Endothelial cell of umbilical vein (primary cell): ENCODE measurements at regions not wholly inside any gene's neighbourhood (a gene's known extent, or its start where the extent isn't known, plus 50 kb on each side); places are given as distances from the start of the nearest gene placed in this dataset.

Source experiments
- BruUV-seq: library from RNA; stranded (reverse); fragments of 400-500 nt; replicated peaks from 2 replicates; lab custom pipeline; 2021; lab: Mats Ljungman, UMichigan
- CTCF ChIA-PET: fragments of 300-600, 350-600 bp; sonication (Branson Sonifier 250); formaldehyde crosslinking; loops from one replicate; lab custom pipeline; 2021; ENCODE audit warnings: antibody characterized with exemption, inconsistent platforms; lab: Charles Lee
- POLR2A ChIA-PET: fragments of 300-600, 350-600 bp; sonication (Branson Sonifier 250); formaldehyde crosslinking; loops from one replicate; lab custom pipeline; 2021; ENCODE audit warnings: antibody characterized with exemption, inconsistent platforms; lab: Charles Lee
- DNase-seq: peaks from one replicate; pipeline ENCODE4 v3.0.0-alpha.2; 2011; ENCODE audit warnings: low read depth, low spot score
- FAIRE-seq: peaks from 2 replicates; lab custom pipeline; 2011; peaks lifted over from hg19 to GRCh38; lab: Jason Lieb, UNC
- H2AFZ ChIP-seq: 2 replicates; pipeline ENCODE4 v1.6.0; 2012; ENCODE audit warnings: low read depth, low read length, control low read depth, inconsistent platforms
- H3K27ac ChIP-seq: 2 replicates; pipeline ENCODE4 v1.5.1; 2011; ENCODE audit warnings: low read depth, mild to moderate bottlenecking, control low read depth, low read length, moderate library complexity; ENCODE audit not compliant: insufficient read depth
- H3K27me3 ChIP-seq, 2 experiments: 2 replicates each; pipeline versions ENCODE4 v1.6.0 to v1.6.1; 2011; ENCODE audit warnings: low read length in 2 of 2, mixed read lengths in 1 of 2; ENCODE audit not compliant: control insufficient read depth in 2 of 2, insufficient read depth in 2 of 2
- H3K36me3 ChIP-seq, 2 experiments: 2 replicates in 1 of 2; 3 replicates in 1 of 2; pipeline ENCODE4 v1.5.1; 2011; ENCODE audit warnings: low read length in 2 of 2, mild to moderate bottlenecking in 1 of 2, moderate library complexity in 1 of 2; ENCODE audit not compliant: control insufficient read depth in 2 of 2, insufficient read depth in 2 of 2; ENCODE audit errors: extremely low read depth in 1 of 2
- H3K4me1 ChIP-seq: 3 replicates; pipeline ENCODE4 v1.5.1; 2011; ENCODE audit warnings: mild to moderate bottlenecking, low read length; ENCODE audit not compliant: control insufficient read depth, insufficient read depth; ENCODE audit errors: extremely low read depth
- H3K4me2 ChIP-seq: 2 replicates; pipeline ENCODE4 v1.6.1; 2011; ENCODE audit warnings: low read length, control low read depth, mixed read lengths; ENCODE audit not compliant: insufficient read depth
- H3K4me3 ChIP-seq, 3 experiments: fragments of 200-600 bp in 1 of 3; sonication (generic), shearing (Covaris generic) in 1 of 3; replicated peaks in 1 of 3; 2 replicates each; pipeline ENCODE4 v1.5.1; 2011 to 2016; ENCODE audit warnings: control low read depth in 3 of 3, low read length in 3 of 3, mild to moderate bottlenecking in 2 of 3, inconsistent platforms in 1 of 3, low read depth in 1 of 3, moderate library complexity in 1 of 3; ENCODE audit not compliant: insufficient read depth in 1 of 3
- H3K79me2 ChIP-seq: 2 replicates; pipeline ENCODE4 v1.6.0; 2012; ENCODE audit warnings: low read length, inconsistent platforms; ENCODE audit not compliant: control insufficient read depth, insufficient read depth
- H3K9ac ChIP-seq: replicated peaks from 2 replicates; pipeline ENCODE3; 2011; ENCODE audit warnings: low read length, control low read depth; ENCODE audit not compliant: insufficient read depth; ENCODE audit errors: extremely low read depth
- H3K9me1 ChIP-seq: replicated peaks from 3 replicates; pipeline ENCODE4 v1.6.0; 2011; ENCODE audit warnings: mild to moderate bottlenecking, low read length; ENCODE audit not compliant: control insufficient read depth, insufficient read depth; ENCODE audit errors: extremely low read depth
- H3K9me3 ChIP-seq: replicated peaks from 2 replicates; pipeline ENCODE4 v1.5.1; 2012; ENCODE audit warnings: low read length, inconsistent platforms; ENCODE audit not compliant: control insufficient read depth, insufficient read depth
- H4K20me1 ChIP-seq: replicated peaks from 2 replicates; pipeline ENCODE3; 2011; ENCODE audit warnings: mild to moderate bottlenecking, low read length; ENCODE audit not compliant: control insufficient read depth, insufficient read depth; ENCODE audit errors: extremely low read depth
- EZH2 ChIP-seq: IDR thresholded peaks from 2 replicates; pipeline ENCODE4 v1.6.1; 2012; ENCODE audit warnings: borderline replicate concordance, low read depth, mild to moderate bottlenecking, moderate library complexity, low read length, inconsistent platforms; ENCODE audit not compliant: severe bottlenecking
- FOS ChIP-seq: IDR thresholded peaks from 2 replicates; pipeline ENCODE4 v1.6.1; 2011; ENCODE audit warnings: mild to moderate bottlenecking, low read length, moderate library complexity, borderline replicate concordance; ENCODE audit not compliant: insufficient read depth
- GATA2 ChIP-seq: IDR thresholded peaks from 2 replicates; pipeline ENCODE4 v1.7.0; 2011; ENCODE audit warnings: low read depth, mild to moderate bottlenecking, moderate library complexity, mixed read lengths, low read length; ENCODE audit not compliant: insufficient read length, insufficient read depth
- JUN ChIP-seq: IDR thresholded peaks from 2 replicates; pipeline ENCODE4 v1.6.1; 2011; ENCODE audit warnings: borderline replicate concordance, low read depth; ENCODE audit not compliant: insufficient read length, insufficient read depth
- MYC ChIP-seq: IDR thresholded peaks from one replicate; pipeline ENCODE4 v1.6.1; 2011; ENCODE audit warnings: mild to moderate bottlenecking, low read depth, low read length
- POLR2A ChIP-seq: IDR thresholded peaks from 2 replicates; pipeline ENCODE4 v1.6.1; 2012; ENCODE audit warnings: low read depth, mild to moderate bottlenecking, control low read depth, low read length
- POLR2AphosphoS5 ChIP-seq: IDR thresholded peaks from 2 replicates; pipeline ENCODE4 v1.6.1; 2012; ENCODE audit warnings: low read depth, mild to moderate bottlenecking, control low read depth, low read length, moderate library complexity; ENCODE audit not compliant: insufficient read depth
- dilution Hi-C: fragments of 300-500 bp; cut with MboI; formaldehyde crosslinking; loops from one replicate; pipeline ENCODE4 v1.15.0; 2019; ENCODE audit warnings: low sequenced_read_pairs; ENCODE audit not compliant: extremely low pct_ligation_motif_present
- intact Hi-C: fragments of 100-400 bp; cut with micrococcal nuclease; formaldehyde crosslinking; loops from one replicate; pipeline ENCODE4 v1.10.0; 2022
- TF ChIP-seq, protein P1 (sequence below): IDR thresholded peaks from 2 replicates; pipeline ENCODE4 v1.6.1; 2011; ENCODE audit not compliant: insufficient read depth, insufficient read length
- TF ChIP-seq, protein P2 (sequence below), 2 donors: IDR thresholded peaks; 1 replicate in 1 of 2; 2 replicates in 1 of 2; pipeline ENCODE4 v1.5.1; 2011; ENCODE audit warnings: low read length in 2 of 2, mild to moderate bottlenecking in 2 of 2, moderate library complexity in 2 of 2, control low read depth in 1 of 2, inconsistent platforms in 1 of 2, low read depth in 1 of 2; ENCODE audit not compliant: insufficient read depth in 1 of 2; ENCODE audit errors: extremely low read depth in 1 of 2

DNA sequence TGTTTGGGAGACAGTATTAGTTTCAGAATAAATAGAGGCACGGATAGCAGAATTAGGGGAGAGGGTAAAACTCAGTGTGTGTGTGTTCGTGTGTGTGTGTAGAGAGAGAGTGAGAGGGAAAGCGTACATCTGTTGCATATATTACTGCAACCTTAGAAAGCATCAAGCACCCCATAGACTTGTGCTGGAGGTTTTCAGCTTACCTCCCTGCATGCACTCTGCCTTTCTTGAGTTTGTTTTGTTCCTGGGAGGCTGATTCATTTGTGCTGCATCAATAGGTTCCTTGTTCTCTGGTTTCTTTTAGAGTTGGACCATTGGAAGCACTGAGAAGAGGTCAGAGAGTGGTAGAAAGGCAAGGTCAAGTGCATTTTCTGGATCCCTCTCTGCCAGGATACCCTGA, 104.4 kb upstream of the KCNK1 start:
- intact Hi-C loops (no loop called here), dilution Hi-C loops (no loop called here)
- Histone ChIP-seq H4K20me1 (no peaks in the 10 kb centered on the region), H3K9me3 (no peaks in the 10 kb centered on the region), H3K36me3 (no peaks in the 10 kb centered on the region), H3K9ac (no peak overlapping the region), H3K4me3 (no peak overlapping the region), H3K9me1 (no peaks in the 10 kb centered on the region), H3K27me3 (no peaks in the 10 kb centered on the region), H2AFZ (no peak overlapping the region), H3K79me2 (no peaks in the 10 kb centered on the region), H3K4me2 (no peak overlapping the region), H3K4me1 (no peaks in the 10 kb centered on the region), H3K27ac (no peak overlapping the region)
- POLR2A ChIA-PET: no interaction called here
- CTCF ChIA-PET: no interaction called here
- no peak for DNase-seq
- no TSS peak for BruUV-seq
- TF ChIP-seq FOS (no peak), POLR2AphosphoS5 (no peak), MYC (no peak), POLR2A (no peak), JUN (no peak), EZH2 (no peak), GATA2 (no peak)
- TF ChIP-seq, protein P1, sequence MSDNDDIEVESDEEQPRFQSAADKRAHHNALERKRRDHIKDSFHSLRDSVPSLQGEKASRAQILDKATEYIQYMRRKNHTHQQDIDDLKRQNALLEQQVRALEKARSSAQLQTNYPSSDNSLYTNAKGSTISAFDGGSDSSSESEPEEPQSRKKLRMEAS: no peak
- TF ChIP-seq, protein P2, sequence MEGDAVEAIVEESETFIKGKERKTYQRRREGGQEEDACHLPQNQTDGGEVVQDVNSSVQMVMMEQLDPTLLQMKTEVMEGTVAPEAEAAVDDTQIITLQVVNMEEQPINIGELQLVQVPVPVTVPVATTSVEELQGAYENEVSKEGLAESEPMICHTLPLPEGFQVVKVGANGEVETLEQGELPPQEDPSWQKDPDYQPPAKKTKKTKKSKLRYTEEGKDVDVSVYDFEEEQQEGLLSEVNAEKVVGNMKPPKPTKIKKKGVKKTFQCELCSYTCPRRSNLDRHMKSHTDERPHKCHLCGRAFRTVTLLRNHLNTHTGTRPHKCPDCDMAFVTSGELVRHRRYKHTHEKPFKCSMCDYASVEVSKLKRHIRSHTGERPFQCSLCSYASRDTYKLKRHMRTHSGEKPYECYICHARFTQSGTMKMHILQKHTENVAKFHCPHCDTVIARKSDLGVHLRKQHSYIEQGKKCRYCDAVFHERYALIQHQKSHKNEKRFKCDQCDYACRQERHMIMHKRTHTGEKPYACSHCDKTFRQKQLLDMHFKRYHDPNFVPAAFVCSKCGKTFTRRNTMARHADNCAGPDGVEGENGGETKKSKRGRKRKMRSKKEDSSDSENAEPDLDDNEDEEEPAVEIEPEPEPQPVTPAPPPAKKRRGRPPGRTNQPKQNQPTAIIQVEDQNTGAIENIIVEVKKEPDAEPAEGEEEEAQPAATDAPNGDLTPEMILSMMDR (IDR thresholded peaks at IDR 0.05; ENCODE audit: extremely low read depth in 1 of 2, insufficient read depth in 1 of 2, low read depth in 1 of 2, low read length in 2 of 2): no peak
- no peak for FAIRE-seq
